ENCODE measurements at regions not wholly inside any gene's neighbourhood (a gene's known extent, or its start where the extent isn't known, plus 50 kb on each side); places are given as distances from the start of the nearest gene placed in this dataset.
"Not testable (repeated sequence)": the region's sequence is repeated elsewhere in the genome, so short reads cannot be mapped to it uniquely, and the experiment has no call there.

GRCh38 chr1:242813490-242814091 lies 289.1 kb upstream of the PLD5 start:
- H3K27me3 ChIP-seq (replicated peaks; ENCODE audit: control insufficient read depth, insufficient read depth, low read length) = no peaks in the 10 kb centered on the region
- ChIA-PET CTCF (no interaction called here), POLR2A (no interaction called here)
- H3K9me3 ChIP-seq = no peaks in the 10 kb centered on the region
- Mint-ChIP-seq H3K27ac (ENCODE audit: unreplicated experiment) (no peak overlapping the region), H3K9me3 (ENCODE audit: unreplicated experiment) (no peaks in the 10 kb centered on the region), H3K36me3 (ENCODE audit: insufficient read depth, unreplicated experiment) (no peaks in the 10 kb centered on the region), H3K4me3 (ENCODE audit: unreplicated experiment) (no peak overlapping the region), H3K27me3 (ENCODE audit: insufficient read depth, unreplicated experiment) (peaks cover 5% of the 10 kb centered on the region), H3K4me1 (ENCODE audit: low read depth, unreplicated experiment) (no peaks in the 10 kb centered on the region)
- no peaks in the 10 kb centered on the region for H3K36me3 ChIP-seq (ENCODE audit: control insufficient read depth, insufficient read depth, low read length)
- no peak overlapping the region for H3K4me3 ChIP-seq (ENCODE audit: low read depth, low read length)
- no peak for TF ChIP-seq CTCF (IDR thresholded peaks at IDR 0.05; ENCODE audit: insufficient read depth in 1 of 2, low read depth in 1 of 2, low read length in 1 of 2, severe bottlenecking in 1 of 2, unreplicated experiment in 1 of 2)
- DNase-seq = no peak
- intact Hi-C loops (cut with micrococcal nuclease; ENCODE audit: unreplicated experiment) = no loop called here
- H3K4me1 ChIP-seq = no peaks in the 10 kb centered on the region
- BruUV-seq (replicated peaks) = no TSS peak

DNA sequence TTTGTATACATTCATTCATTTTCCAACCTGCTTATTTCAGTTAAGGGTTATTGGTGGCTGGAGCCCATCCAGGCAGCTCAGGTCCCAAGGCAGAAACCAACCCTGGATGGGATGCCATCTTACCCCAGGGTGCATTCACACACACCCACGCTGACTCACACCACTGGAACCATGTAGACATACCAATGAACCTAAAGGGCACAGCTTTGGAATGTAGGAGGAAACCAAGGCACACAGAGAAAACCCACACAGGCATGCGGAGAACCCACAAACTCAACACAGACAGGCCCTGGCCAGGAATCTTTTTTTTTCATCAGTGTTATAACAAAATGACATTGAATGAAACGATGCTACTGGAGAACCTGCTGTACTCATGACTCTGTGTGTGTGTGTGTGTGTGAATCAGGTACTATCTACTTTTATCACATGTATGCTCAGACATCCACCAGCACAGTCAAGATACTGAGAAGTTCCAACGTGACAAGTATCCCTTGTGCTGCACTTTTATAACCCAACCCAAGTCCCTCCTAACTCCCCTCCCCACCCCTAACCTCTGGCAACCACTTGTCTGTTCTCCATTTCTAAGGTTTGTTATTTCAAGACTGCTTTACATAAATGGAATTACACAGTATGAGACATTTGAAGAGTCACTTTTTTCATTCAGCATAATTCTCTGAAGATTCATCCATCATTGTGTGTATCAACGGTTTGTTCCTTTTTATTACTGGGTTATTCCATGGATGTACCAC lies 286.8 kb upstream of the PLD5 start:
- H3K4me1 ChIP-seq = no peaks in the 10 kb centered on the region
- Mint-ChIP-seq H3K36me3 (ENCODE audit: insufficient read depth, unreplicated experiment) (no peaks in the 10 kb centered on the region), H3K4me1 (ENCODE audit: low read depth, unreplicated experiment) (no peaks in the 10 kb centered on the region), H3K4me3 (ENCODE audit: unreplicated experiment) (no peak overlapping the region), H3K9me3 (ENCODE audit: unreplicated experiment) (no peaks in the 10 kb centered on the region), H3K27ac (ENCODE audit: unreplicated experiment) (no peak overlapping the region), H3K27me3 (ENCODE audit: insufficient read depth, unreplicated experiment) (peaks cover 5% of the 10 kb centered on the region)
- CTCF ChIA-PET = no interaction called here
- POLR2A ChIA-PET = no interaction called here
- intact Hi-C loops (cut with micrococcal nuclease; ENCODE audit: unreplicated experiment) = no loop called here
- DNase-seq = no peak
- no peak for TF ChIP-seq CTCF (IDR thresholded peaks at IDR 0.05; ENCODE audit: insufficient read depth in 1 of 2, low read depth in 1 of 2, low read length in 1 of 2, severe bottlenecking in 1 of 2, unreplicated experiment in 1 of 2)
- H3K4me3 ChIP-seq (ENCODE audit: low read depth, low read length) = no peak overlapping the region
- BruUV-seq (replicated peaks) = no TSS peak
- H3K9me3 ChIP-seq = no peaks in the 10 kb centered on the region
- H3K36me3 ChIP-seq (ENCODE audit: control insufficient read depth, insufficient read depth, low read length) = no peaks in the 10 kb centered on the region
- no peaks in the 10 kb centered on the region for H3K27me3 ChIP-seq (replicated peaks; ENCODE audit: control insufficient read depth, insufficient read depth, low read length)

- no TSS peak for BruUV-seq (replicated peaks)
- H3K4me1 ChIP-seq = no peaks in the 10 kb centered on the region
- H3K9me3 Mint-ChIP-seq (ENCODE audit: unreplicated experiment) = no peaks in the 10 kb centered on the region
Observed at GRCh38 chr1:242806324-242806723, 281.8 kb upstream of the PLD5 start.

GRCh38 chr1:242805360-242805759 lies 280.9 kb upstream of the PLD5 start:
- H3K27me3 ChIP-seq (replicated peaks; ENCODE audit: control insufficient read depth, insufficient read depth, low read length); H3K4me1 ChIP-seq; H3K9me3 Mint-ChIP-seq (ENCODE audit: unreplicated experiment); H3K4me3 Mint-ChIP-seq (ENCODE audit: unreplicated experiment); CTCF ChIA-PET; intact Hi-C loops (cut with micrococcal nuclease; ENCODE audit: unreplicated experiment); H3K9me3 ChIP-seq; H3K27me3 Mint-ChIP-seq (ENCODE audit: insufficient read depth, unreplicated experiment); DNase-seq; H3K4me1 Mint-ChIP-seq (ENCODE audit: low read depth, unreplicated experiment); H3K36me3 ChIP-seq (ENCODE audit: control insufficient read depth, insufficient read depth, low read length); H3K36me3 Mint-ChIP-seq (ENCODE audit: insufficient read depth, unreplicated experiment); BruUV-seq (replicated peaks); H3K27ac Mint-ChIP-seq (ENCODE audit: unreplicated experiment); H3K4me3 ChIP-seq (ENCODE audit: low read depth, low read length); POLR2A ChIA-PET: not testable (repeated sequence)

More at GRCh38 chr1:242806324-242806723, 281.8 kb upstream of the PLD5 start:
- Mint-ChIP-seq H3K4me1 (ENCODE audit: low read depth, unreplicated experiment) (no peaks in the 10 kb centered on the region), H3K27ac (ENCODE audit: unreplicated experiment) (no peak overlapping the region), H3K27me3 (ENCODE audit: insufficient read depth, unreplicated experiment) (no peaks in the 10 kb centered on the region), H3K4me3 (ENCODE audit: unreplicated experiment) (no peak overlapping the region), H3K36me3 (ENCODE audit: insufficient read depth, unreplicated experiment) (no peaks in the 10 kb centered on the region)
- ChIA-PET CTCF (no interaction called here), POLR2A (no interaction called here)
- no peak overlapping the region for H3K4me3 ChIP-seq (ENCODE audit: low read depth, low read length)
- no peaks in the 10 kb centered on the region for H3K27me3 ChIP-seq (replicated peaks; ENCODE audit: control insufficient read depth, insufficient read depth, low read length)
- H3K9me3 ChIP-seq = no peaks in the 10 kb centered on the region
- no peak for TF ChIP-seq CTCF (IDR thresholded peaks at IDR 0.05; ENCODE audit: insufficient read depth in 1 of 2, low read depth in 1 of 2, low read length in 1 of 2, severe bottlenecking in 1 of 2, unreplicated experiment in 1 of 2)
- no peak for DNase-seq
- intact Hi-C loops (cut with micrococcal nuclease; ENCODE audit: unreplicated experiment) = no loop called here
- H3K36me3 ChIP-seq (ENCODE audit: control insufficient read depth, insufficient read depth, low read length) = no peaks in the 10 kb centered on the region

All from Caco-2 (cell line).